Suprapubic skin (tissue), 3 donors: ENCODE measurements at regions not wholly inside any gene's neighbourhood (a gene's known extent, or its start where the extent isn't known, plus 50 kb on each side); places are given as distances from the start of the nearest gene placed in this dataset.

Experiments used
- CTCF ChIP-seq, 2 donors: fragments of 200-600 bp in 1 of 2; fragments of 450-650 bp in 1 of 2; sonication (generic) in 1 of 2; IDR thresholded peaks; one replicate each; pipeline ENCODE4 v1.5.1; 2016 to 2019; ENCODE audit warnings: antibody characterized with exemption in 2 of 2, mild to moderate bottlenecking in 1 of 2, moderate library complexity in 1 of 2
- POLR2A ChIP-seq, 2 donors: fragments of 450-650 bp; IDR thresholded peaks; one replicate each; pipeline ENCODE4 v1.6.1; 2017; ENCODE audit warnings: antibody characterized with exemption in 2 of 2, mild to moderate bottlenecking in 2 of 2, moderate library complexity in 2 of 2

GRCh38 chr3:162369306-162369705 lies 872.7 kb downstream of the OTOL1 start:
- TF ChIP-seq CTCF (IDR thresholded peaks at IDR 0.05) = no peak
- no peak for TF ChIP-seq POLR2A (IDR thresholded peaks at IDR 0.05)
